Natural killer cell (primary cell): ENCODE measurements at regions not wholly inside any gene's neighbourhood (a gene's known extent, or its start where the extent isn't known, plus 50 kb on each side); places are given as distances from the start of the nearest gene placed in this dataset.

ENCODE experiments used
- ATAC-seq, 3 donors: fragments of 150-1000 bp in 2 of 3; fragments of 200-7000 bp in 1 of 3; cut with Tn5 transposase; 1 replicate in 1 of 3; 2 replicates in 2 of 3; pipeline ENCODE4 v1.10.0; 2021; ENCODE audit warnings: mild to moderate bottlenecking in 2 of 3, moderate library complexity in 2 of 3
- DNase-seq, 2 donors: peaks; one replicate each; pipeline versions ENCODE4 v3.0.0 to v3.0.0-alpha.2; 2013 to 2021; ENCODE audit warnings: mixed read lengths in 1 of 2
- H3K27ac ChIP-seq: one replicate; pipeline ENCODE4 v1.5.1; 2013; ENCODE audit warnings: mild to moderate bottlenecking, low read length
- H3K27me3 ChIP-seq: one replicate; pipeline ENCODE4 v1.6.1; 2013; ENCODE audit warnings: low read length; ENCODE audit not compliant: control insufficient read depth, insufficient read depth
- H3K36me3 ChIP-seq: one replicate; pipeline ENCODE4 v1.6.1; 2013; ENCODE audit warnings: low read length; ENCODE audit not compliant: control insufficient read depth, insufficient read depth
- H3K4me1 ChIP-seq: one replicate; pipeline ENCODE4 v1.6.1; 2013; ENCODE audit warnings: low read length; ENCODE audit not compliant: control insufficient read depth, insufficient read depth
- H3K4me3 ChIP-seq: one replicate; pipeline ENCODE4 v1.5.1; 2013; ENCODE audit warnings: low read length
- H3K9me3 ChIP-seq: one replicate; pipeline ENCODE4 v1.6.1; 2013; ENCODE audit warnings: low read length; ENCODE audit not compliant: control insufficient read depth, insufficient read depth
- H3K27ac Mint-ChIP-seq, 2 donors: one replicate each; pipeline ENCODE4 v1.8.0; 2022; ENCODE audit warnings: mild to moderate bottlenecking in 2 of 2, mixed read lengths in 2 of 2, moderate library complexity in 1 of 2
- H3K27me3 Mint-ChIP-seq, 2 donors: one replicate each; pipeline ENCODE4 v1.8.0; 2022; ENCODE audit warnings: low read depth in 2 of 2, mixed read lengths in 2 of 2
- H3K36me3 Mint-ChIP-seq: one replicate; pipeline ENCODE4 v1.8.0; 2022; ENCODE audit warnings: mixed read lengths
- H3K4me1 Mint-ChIP-seq, 2 donors: one replicate each; pipeline ENCODE4 v1.8.0; 2022; ENCODE audit warnings: mixed read lengths in 2 of 2
- H3K4me3 Mint-ChIP-seq: one replicate; pipeline ENCODE4 v1.8.0; 2022; ENCODE audit warnings: mild to moderate bottlenecking, moderate library complexity, mixed read lengths
- H3K9me3 Mint-ChIP-seq, 2 donors: one replicate each; pipeline ENCODE4 v1.8.0; 2022; ENCODE audit warnings: mixed read lengths in 2 of 2
- WGBS: methylation state at CpG from one replicate; pipeline ENCODE4 v1.1.7; 2013; ENCODE audit warnings: missing lambda C conversion rate; ENCODE audit not compliant: insufficient coverage; 5-methylcytosine and 5-hydroxymethylcytosine counted together
- intact Hi-C: fragments of 100-400 bp; cut with micrococcal nuclease; formaldehyde crosslinking; loops from one replicate; pipeline ENCODE4 v1.14.2; 2022
- TF ChIP-seq, protein P1 (sequence below): fragments of 200-600 bp; IDR thresholded peaks from one replicate; pipeline ENCODE4 v1.8.0; 2022; ENCODE audit warnings: antibody characterized with exemption

DNA sequence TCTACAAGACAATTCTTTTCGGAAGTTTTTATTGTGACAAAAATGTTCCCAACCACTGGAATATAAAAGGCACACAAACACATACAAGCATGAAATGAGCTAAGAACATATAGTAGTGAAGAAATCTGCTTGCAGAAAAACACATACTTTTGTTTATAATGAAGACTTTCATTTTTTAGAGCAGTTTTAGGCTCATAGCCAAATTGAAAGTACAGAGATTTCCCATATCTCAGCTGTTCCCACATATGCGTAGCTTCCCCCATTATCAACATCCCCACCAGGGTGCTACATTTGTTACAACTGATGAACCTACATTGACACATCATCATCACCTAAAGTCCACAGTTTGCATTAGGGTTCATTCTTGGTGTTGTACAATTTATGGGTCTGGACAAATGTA is 249.4 kb downstream of the KCTD12 start:
- H3K4me1 ChIP-seq: no peaks in the 10 kb centered on the region
- 93% methylated on average over 1 of the region's 2 CpGs for WGBS
- intact Hi-C loops: no loop called here
- no peaks in the 10 kb centered on the region for H3K27me3 ChIP-seq
- TF ChIP-seq, protein P1, sequence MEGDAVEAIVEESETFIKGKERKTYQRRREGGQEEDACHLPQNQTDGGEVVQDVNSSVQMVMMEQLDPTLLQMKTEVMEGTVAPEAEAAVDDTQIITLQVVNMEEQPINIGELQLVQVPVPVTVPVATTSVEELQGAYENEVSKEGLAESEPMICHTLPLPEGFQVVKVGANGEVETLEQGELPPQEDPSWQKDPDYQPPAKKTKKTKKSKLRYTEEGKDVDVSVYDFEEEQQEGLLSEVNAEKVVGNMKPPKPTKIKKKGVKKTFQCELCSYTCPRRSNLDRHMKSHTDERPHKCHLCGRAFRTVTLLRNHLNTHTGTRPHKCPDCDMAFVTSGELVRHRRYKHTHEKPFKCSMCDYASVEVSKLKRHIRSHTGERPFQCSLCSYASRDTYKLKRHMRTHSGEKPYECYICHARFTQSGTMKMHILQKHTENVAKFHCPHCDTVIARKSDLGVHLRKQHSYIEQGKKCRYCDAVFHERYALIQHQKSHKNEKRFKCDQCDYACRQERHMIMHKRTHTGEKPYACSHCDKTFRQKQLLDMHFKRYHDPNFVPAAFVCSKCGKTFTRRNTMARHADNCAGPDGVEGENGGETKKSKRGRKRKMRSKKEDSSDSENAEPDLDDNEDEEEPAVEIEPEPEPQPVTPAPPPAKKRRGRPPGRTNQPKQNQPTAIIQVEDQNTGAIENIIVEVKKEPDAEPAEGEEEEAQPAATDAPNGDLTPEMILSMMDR: no peak
- no peaks in the 10 kb centered on the region for H3K9me3 ChIP-seq
- Mint-ChIP-seq H3K27me3 (no peaks in the 10 kb centered on the region), H3K4me1 (no peaks in the 10 kb centered on the region), H3K4me3 (no peak overlapping the region), H3K9me3 (peaks cover 0 to 5% of the 10 kb centered on the region in 2 donors), H3K36me3 (no peaks in the 10 kb centered on the region), H3K27ac (no peak overlapping the region)
- H3K27ac ChIP-seq: no peak overlapping the region
- no peak for DNase-seq
- H3K36me3 ChIP-seq: no peaks in the 10 kb centered on the region
- no peak overlapping the region for H3K4me3 ChIP-seq
- no peak for ATAC-seq

DNA sequence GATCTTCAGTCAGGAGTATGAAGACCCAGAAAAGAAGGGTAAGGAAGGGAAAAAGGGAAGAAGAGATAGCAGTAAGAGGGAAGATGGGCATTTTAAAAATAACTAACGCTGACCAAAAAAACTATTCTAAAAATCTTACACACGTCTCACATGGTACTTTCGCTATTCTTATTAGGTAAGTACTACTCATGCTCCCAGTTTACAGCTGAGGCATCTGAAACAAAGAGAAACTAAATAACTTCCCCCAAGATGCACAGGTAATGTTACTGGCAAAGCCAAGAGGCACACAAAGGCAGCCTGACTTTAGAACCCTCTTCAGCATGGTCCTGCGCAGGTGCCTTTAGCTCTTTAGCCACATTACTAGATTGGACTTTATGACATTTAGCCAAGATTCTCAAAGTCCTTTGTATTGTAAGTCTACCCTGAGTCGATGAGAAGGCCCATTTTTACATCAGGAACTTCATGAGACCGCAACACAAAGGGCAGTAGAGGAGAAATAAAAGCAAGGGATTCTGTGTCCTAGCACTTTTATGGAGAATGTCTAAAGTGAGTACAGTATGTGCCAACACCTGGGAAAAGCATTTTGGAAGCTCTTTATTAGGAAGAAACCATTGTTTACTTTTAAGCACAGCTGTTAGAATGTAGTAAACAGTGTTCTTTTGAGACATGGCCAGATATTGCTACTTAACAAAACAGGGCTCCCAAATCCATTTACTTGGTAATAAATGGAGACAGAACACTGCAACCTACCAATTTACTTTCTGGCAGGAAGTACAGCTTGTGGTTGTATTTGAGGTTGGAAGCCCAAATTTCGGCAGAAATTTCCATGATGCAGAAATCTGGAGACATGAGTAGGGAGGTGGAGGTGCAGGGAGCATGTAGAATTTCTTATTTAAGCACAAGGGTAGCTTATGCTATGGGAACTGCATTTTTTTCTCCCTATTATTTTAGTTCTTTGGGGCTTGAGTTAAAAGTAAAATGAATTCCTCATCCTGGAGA is 250.7 kb downstream of the KCTD12 start:
- no peaks in the 10 kb centered on the region for H3K36me3 ChIP-seq
- no peaks in the 10 kb centered on the region for H3K27me3 ChIP-seq
- Mint-ChIP-seq H3K27ac (no peak overlapping the region), H3K27me3 (no peaks in the 10 kb centered on the region), H3K4me3 (no peak overlapping the region), H3K4me1 (no peaks in the 10 kb centered on the region), H3K36me3 (no peaks in the 10 kb centered on the region), H3K9me3 (peaks cover 0 to 5% of the 10 kb centered on the region in 2 donors)
- no peaks in the 10 kb centered on the region for H3K9me3 ChIP-seq
- H3K4me3 ChIP-seq: no peak overlapping the region
- TF ChIP-seq, protein P1: no peak
- H3K4me1 ChIP-seq: no peaks in the 10 kb centered on the region
- H3K27ac ChIP-seq: no peak overlapping the region
- ATAC-seq (no peak), DNase-seq (no peak)
- intact Hi-C loops: no loop called here
- 75% methylated on average over 6 of the region's 7 CpGs for WGBS

DNA sequence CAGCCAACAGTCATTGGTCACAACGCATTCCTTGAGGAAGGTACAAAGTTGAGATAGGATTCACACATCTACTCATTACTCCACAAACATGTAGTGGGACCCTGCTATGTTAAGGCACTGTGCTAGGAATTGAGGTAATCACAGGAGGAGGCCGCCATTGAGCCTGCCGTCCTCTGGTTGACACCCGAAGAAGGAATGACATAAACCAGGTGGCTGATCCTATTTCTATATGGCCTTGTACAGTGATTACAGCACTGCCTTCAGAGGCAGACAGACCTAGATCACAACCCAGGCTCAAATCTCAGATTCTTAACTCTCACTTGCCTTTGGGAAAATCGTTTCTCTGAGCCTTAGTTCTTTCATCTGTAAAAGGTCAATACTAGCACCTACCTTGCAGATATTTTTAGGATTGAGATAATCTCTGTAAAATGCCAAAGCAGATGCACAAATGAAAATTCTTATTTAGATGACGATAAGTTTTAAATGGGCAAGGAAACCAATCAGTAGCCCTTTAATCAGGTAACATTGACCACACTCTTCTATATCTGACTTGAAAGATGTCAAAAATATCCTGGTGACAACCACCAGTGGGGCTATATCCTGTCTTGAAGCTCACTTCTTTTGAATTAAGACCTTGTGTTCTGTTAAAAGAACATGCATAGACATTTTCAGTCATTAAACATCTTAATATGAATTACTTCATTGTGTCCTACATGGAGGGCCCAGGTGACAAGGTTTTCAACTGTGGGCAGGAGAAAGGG is 251.6 kb downstream of the KCTD12 start:
- H3K36me3 Mint-ChIP-seq: no peaks in the 10 kb centered on the region
- no peak overlapping the region for H3K27ac ChIP-seq
- no peak overlapping the region for H3K4me3 ChIP-seq

More for the DNA sequence above, 251.6 kb downstream of the KCTD12 start:
- no peak overlapping the region for H3K4me3 Mint-ChIP-seq
- no peak overlapping the region for H3K27ac Mint-ChIP-seq
- H3K36me3 ChIP-seq: no peaks in the 10 kb centered on the region
- DNase-seq (no peak), ATAC-seq (no peak)
- peaks cover 0 to 5% of the 10 kb centered on the region in 2 donors for H3K9me3 Mint-ChIP-seq
- no peaks in the 10 kb centered on the region for H3K4me1 Mint-ChIP-seq
- no peaks in the 10 kb centered on the region for H3K27me3 ChIP-seq
- WGBS: 81% methylated on average over 4 of the region's 6 CpGs
- no peaks in the 10 kb centered on the region for H3K27me3 Mint-ChIP-seq
- intact Hi-C loops: no loop called here
- no peaks in the 10 kb centered on the region for H3K9me3 ChIP-seq
- H3K4me1 ChIP-seq: no peaks in the 10 kb centered on the region
- TF ChIP-seq, protein P1: no peak
